ENCODE measurements at regions not wholly inside any gene's neighbourhood (a gene's known extent, or its start where the extent isn't known, plus 50 kb on each side); places are given as distances from the start of the nearest gene placed in this dataset.
A peak's percentile ranks its signal among the peaks of the same experiment; 100 is the strongest.

- CTCF ChIA-PET: no interaction called here
- POLR2A ChIA-PET (ENCODE audit: unreplicated experiment): no interaction called here
Measured at GRCh38 chr1:117286145-117286544, 75.4 kb upstream of the VTCN1 start.

GRCh38 chr1:117284399-117285215, 73.9 kb upstream of the VTCN1 start:
- H2AFZ ChIP-seq: no peak overlapping the region
- BruUV-seq (replicated peaks): no TSS peak
- H3K4me3 ChIP-seq: no peak overlapping the region
- no peak overlapping the region for H3K27ac ChIP-seq
- intact Hi-C loops (cut with micrococcal nuclease; ENCODE audit: unreplicated experiment): loop anchor here (1.0 to 10.0 kb wide), 6 partner anchors 156 to 712 kb away; partner anchors contain the start of genes CD58 and TRIM45
- no peak overlapping the region for H3K4me2 ChIP-seq
- no peaks in the 10 kb centered on the region for H3K9me2 ChIP-seq (ENCODE audit: insufficient read depth)
- no peaks in the 10 kb centered on the region for H4K20me1 ChIP-seq (ENCODE audit: insufficient read depth)
- no peak for TF ChIP-seq EZH2 (IDR thresholded peaks at IDR 0.05; ENCODE audit: low read depth)
- TF ChIP-seq, protein P1, sequence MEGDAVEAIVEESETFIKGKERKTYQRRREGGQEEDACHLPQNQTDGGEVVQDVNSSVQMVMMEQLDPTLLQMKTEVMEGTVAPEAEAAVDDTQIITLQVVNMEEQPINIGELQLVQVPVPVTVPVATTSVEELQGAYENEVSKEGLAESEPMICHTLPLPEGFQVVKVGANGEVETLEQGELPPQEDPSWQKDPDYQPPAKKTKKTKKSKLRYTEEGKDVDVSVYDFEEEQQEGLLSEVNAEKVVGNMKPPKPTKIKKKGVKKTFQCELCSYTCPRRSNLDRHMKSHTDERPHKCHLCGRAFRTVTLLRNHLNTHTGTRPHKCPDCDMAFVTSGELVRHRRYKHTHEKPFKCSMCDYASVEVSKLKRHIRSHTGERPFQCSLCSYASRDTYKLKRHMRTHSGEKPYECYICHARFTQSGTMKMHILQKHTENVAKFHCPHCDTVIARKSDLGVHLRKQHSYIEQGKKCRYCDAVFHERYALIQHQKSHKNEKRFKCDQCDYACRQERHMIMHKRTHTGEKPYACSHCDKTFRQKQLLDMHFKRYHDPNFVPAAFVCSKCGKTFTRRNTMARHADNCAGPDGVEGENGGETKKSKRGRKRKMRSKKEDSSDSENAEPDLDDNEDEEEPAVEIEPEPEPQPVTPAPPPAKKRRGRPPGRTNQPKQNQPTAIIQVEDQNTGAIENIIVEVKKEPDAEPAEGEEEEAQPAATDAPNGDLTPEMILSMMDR (conservative IDR thresholded peaks at IDR 0.05): peak; percentile 98
- peaks cover 10% of the 10 kb centered on the region for H3K4me1 ChIP-seq (replicated peaks; ENCODE audit: insufficient read depth)
- ChIA-PET CTCF (interaction anchor here (0.5 to 1.7 kb wide), 15 partner anchors 8 to 225 kb away, joined by 3 to 22 read pairs (median 5); partner anchors contain the start of genes MAN1A2, TTF2 and VTCN1), POLR2A (ENCODE audit: unreplicated experiment) (interaction anchor here (0.5 to 0.6 kb wide), 4 partner anchors 81 to 706 kb away, joined by 3 to 25 read pairs (median 3); partner anchors contain the start of gene TTF2)
- H3F3A ChIP-seq (ENCODE audit: insufficient read depth, low read depth): no peaks in the 10 kb centered on the region; the same call in 1 of the 2 replicates
- no peaks in the 10 kb centered on the region for H3K36me3 ChIP-seq (ENCODE audit: low read depth)
- H3K9me3 ChIP-seq (ENCODE audit: insufficient read depth, low read depth): 0 out of 2 replicates have a peak, but pooled peaks cover 5% of the 10 kb centered on the region
- DNase-seq: peak; percentile 39 to 81
- H3K27me3 ChIP-seq (ENCODE audit: insufficient read depth, low read depth): no peaks in the 10 kb centered on the region
- H3K79me2 ChIP-seq (ENCODE audit: low read depth): no peaks in the 10 kb centered on the region

More at GRCh38 chr1:117286145-117286544, 75.4 kb upstream of the VTCN1 start:
- Histone ChIP-seq H2AFZ (no peak overlapping the region), H3K4me2 (no peak overlapping the region), H3K36me3 (ENCODE audit: low read depth) (no peaks in the 10 kb centered on the region), H3K27me3 (ENCODE audit: insufficient read depth, low read depth) (no peaks in the 10 kb centered on the region), H3K9me2 (ENCODE audit: insufficient read depth) (no peaks in the 10 kb centered on the region; the same call in 1 of the 2 replicates), H3F3A (ENCODE audit: insufficient read depth, low read depth) (no peaks in the 10 kb centered on the region; the same call in 1 of the 2 replicates), H3K9me3 (ENCODE audit: insufficient read depth, low read depth) (no peaks in the 10 kb centered on the region), H3K4me3 (no peak overlapping the region), H3K79me2 (ENCODE audit: low read depth) (no peaks in the 10 kb centered on the region), H3K4me1 (replicated peaks; ENCODE audit: insufficient read depth) (peaks cover 14% of the 10 kb centered on the region), H3K27ac (no peak overlapping the region), H4K20me1 (ENCODE audit: insufficient read depth) (no peaks in the 10 kb centered on the region)
- TF ChIP-seq EZH2 (IDR thresholded peaks at IDR 0.05; ENCODE audit: low read depth): no peak
- TF ChIP-seq, protein P1 (conservative IDR thresholded peaks at IDR 0.05): no peak
- intact Hi-C loops (cut with micrococcal nuclease; ENCODE audit: unreplicated experiment): loop anchor here (10.0 kb wide), 1 partner anchor 469 kb away; no protein-coding TSS in a partner anchor
- BruUV-seq (replicated peaks): no TSS peak
- no peak for DNase-seq

- no peaks in the 10 kb centered on the region for H3K36me3 ChIP-seq (ENCODE audit: low read depth)
- H4K20me1 ChIP-seq (ENCODE audit: insufficient read depth): no peaks in the 10 kb centered on the region
- H3K4me2 ChIP-seq: no peak overlapping the region
- peaks cover 10% of the 10 kb centered on the region for H3K4me1 ChIP-seq (replicated peaks; ENCODE audit: insufficient read depth)
- H3F3A ChIP-seq (ENCODE audit: insufficient read depth, low read depth): no peaks in the 10 kb centered on the region
- H3K79me2 ChIP-seq (ENCODE audit: low read depth): no peaks in the 10 kb centered on the region
- no TSS peak for BruUV-seq (replicated peaks)
- ChIA-PET CTCF (no interaction called here), POLR2A (ENCODE audit: unreplicated experiment) (no interaction called here)
- H3K27ac ChIP-seq: no peak overlapping the region
- no peaks in the 10 kb centered on the region for H3K27me3 ChIP-seq (ENCODE audit: insufficient read depth, low read depth)
- H2AFZ ChIP-seq: no peak overlapping the region
- no peak overlapping the region for H3K4me3 ChIP-seq
- no peak for DNase-seq
- intact Hi-C loops (cut with micrococcal nuclease; ENCODE audit: unreplicated experiment): no loop called here
- TF ChIP-seq, protein P1 (conservative IDR thresholded peaks at IDR 0.05): no peak
- no peak for TF ChIP-seq EZH2 (IDR thresholded peaks at IDR 0.05; ENCODE audit: low read depth)
- 0 out of 2 replicates have a peak, but pooled peaks cover 5% of the 10 kb centered on the region for H3K9me3 ChIP-seq (ENCODE audit: insufficient read depth, low read depth)
- H3K9me2 ChIP-seq (ENCODE audit: insufficient read depth): no peaks in the 10 kb centered on the region
Measured at GRCh38 chr1:117278531-117278930, 67.8 kb upstream of the VTCN1 start.
